OCI-LY7 (cell line): ENCODE measurements at regions not wholly inside any gene's neighbourhood (a gene's known extent, or its start where the extent isn't known, plus 50 kb on each side); places are given as distances from the start of the nearest gene placed in this dataset.

Experiments
- BruUV-seq: library from RNA; stranded (reverse); fragments of 400-500 nt; replicated peaks from 2 replicates; lab custom pipeline; 2021; lab: Mats Ljungman, UMichigan
- CTCF ChIA-PET: fragments of 300-600 bp; sonication (Branson Sonifier 250); formaldehyde crosslinking; loops from one replicate; lab custom pipeline; 2022; ENCODE audit warnings: antibody characterized with exemption; ENCODE audit not compliant: unreplicated experiment; lab: Charles Lee
- POLR2A ChIA-PET: fragments of 300-600 bp; sonication (Branson Sonifier 250); formaldehyde crosslinking; loops from one replicate; lab custom pipeline; 2022; ENCODE audit warnings: antibody characterized with exemption; lab: Charles Lee
- DNase-seq: peaks from one replicate; pipeline ENCODE4 v3.0.0-alpha.2; 2015; ENCODE audit warnings: low spot score
- H2AFZ ChIP-seq: fragments of 200-600 bp; sonication (generic), shearing (Covaris generic); 2 replicates; pipeline ENCODE4 v1.6.1; 2014; ENCODE audit warnings: mild to moderate bottlenecking, antibody characterized with exemption, low read length, moderate library complexity
- H3K27ac ChIP-seq: fragments of 200-600 bp; sonication (generic); 2 replicates; pipeline ENCODE4 v1.5.1; 2014; ENCODE audit warnings: mixed run types, low read depth, mild to moderate bottlenecking, moderate library complexity, low read length, inconsistent platforms; ENCODE audit not compliant: poor library complexity, severe bottlenecking
- H3K36me3 ChIP-seq: fragments of 200-600 bp; sonication (generic); 2 replicates; pipeline ENCODE4 v1.6.1; 2014; ENCODE audit warnings: mild to moderate bottlenecking, antibody characterized with exemption, low read length, moderate library complexity, mixed read lengths; ENCODE audit not compliant: insufficient read depth
- H3K4me1 ChIP-seq: fragments of 200-600 bp; sonication (generic); 2 replicates; pipeline ENCODE4 v1.5.1; 2014; ENCODE audit warnings: mild to moderate bottlenecking, low read length; ENCODE audit not compliant: insufficient read depth, poor library complexity, severe bottlenecking
- H3K4me2 ChIP-seq: fragments of 200-600 bp; sonication (generic); 2 replicates; pipeline ENCODE4 v1.6.1; 2014; ENCODE audit warnings: mild to moderate bottlenecking, low read length
- H3K4me3 ChIP-seq: fragments of 200-600 bp; sonication (generic); 2 replicates; pipeline ENCODE4 v1.5.1; 2014; ENCODE audit warnings: mild to moderate bottlenecking, low read depth, low read length; ENCODE audit not compliant: poor library complexity, severe bottlenecking
- H3K79me2 ChIP-seq: fragments of 200-600 bp; sonication (generic); 2 replicates; pipeline ENCODE4 v1.6.1; 2016; ENCODE audit warnings: low read depth, mild to moderate bottlenecking, low read length, moderate library complexity, mixed read lengths; ENCODE audit not compliant: insufficient read depth
- H3K9me2 ChIP-seq: fragments of 200-600 bp; sonication (generic); 2 replicates; pipeline ENCODE4 v1.6.1; 2016; ENCODE audit warnings: mild to moderate bottlenecking, low read length, mixed read lengths; ENCODE audit not compliant: insufficient read depth
- H3K9me3 ChIP-seq: fragments of 200-600 bp; sonication (generic); 2 replicates; pipeline ENCODE4 v1.6.1; 2014; ENCODE audit warnings: mild to moderate bottlenecking, mixed run types, low read length, mixed read lengths
- H4K20me1 ChIP-seq: fragments of 200-600 bp; sonication (generic); 2 replicates; pipeline ENCODE4 v1.6.1; 2014; ENCODE audit warnings: mild to moderate bottlenecking, antibody characterized with exemption, low read length, moderate library complexity, mixed read lengths; ENCODE audit not compliant: insufficient read depth
- EZH2phosphoT487 ChIP-seq: fragments of 200-600 bp; sonication (generic); IDR thresholded peaks from 2 replicates; pipeline ENCODE4 v1.6.1; 2018; ENCODE audit warnings: low read depth, borderline replicate concordance, mild to moderate bottlenecking, mixed run types, antibody characterized with exemption, low read length, moderate library complexity, mixed read lengths
- intact Hi-C: fragments of 100-400 bp; cut with micrococcal nuclease; formaldehyde crosslinking; loops from one replicate; pipeline ENCODE4 v1.10.0; 2022; ENCODE audit not compliant: unreplicated experiment
- TF ChIP-seq, protein P1 (sequence below): fragments of 200-600 bp; sonication (generic); conservative IDR thresholded peaks from 2 replicates; pipeline ENCODE4 v1.5.1; 2014; ENCODE audit warnings: mild to moderate bottlenecking, antibody characterized with exemption, low read length, moderate library complexity, mixed read lengths

DNA sequence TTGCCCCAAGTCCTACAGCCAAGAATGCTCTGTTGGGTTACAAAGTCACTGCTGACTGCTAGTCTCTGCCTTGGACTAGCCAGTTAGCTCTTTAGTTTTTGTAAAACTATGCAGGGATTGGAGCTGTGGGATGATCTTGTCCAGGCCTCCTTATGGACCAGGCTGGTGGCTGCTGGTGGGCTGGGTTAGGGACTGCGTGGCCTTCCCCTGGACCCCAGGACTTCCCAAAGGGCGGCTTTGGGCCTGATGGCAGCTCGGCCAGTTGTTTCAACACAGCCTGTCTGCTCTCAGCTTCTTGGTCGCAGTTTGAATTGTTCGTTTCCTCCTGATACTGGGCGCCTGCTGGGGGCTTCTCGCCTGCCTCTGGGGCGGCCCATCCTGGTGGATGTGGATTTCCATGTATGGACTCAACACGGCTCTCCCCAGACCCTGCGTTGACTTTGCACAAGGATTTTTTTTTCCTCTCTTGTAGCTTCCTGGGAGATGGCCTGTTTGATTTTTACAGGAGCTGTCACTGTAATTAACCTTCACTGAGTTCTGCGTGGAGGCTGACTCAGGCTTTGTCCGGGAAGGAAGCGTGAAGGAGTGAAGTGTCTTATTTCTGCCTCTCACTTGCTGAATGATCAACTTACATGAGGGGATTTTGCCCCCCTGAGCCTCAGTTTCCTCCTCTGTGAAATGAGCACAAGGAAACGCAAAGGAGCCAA lies 91.9 kb upstream of the NEURL1B start:
- no TSS peak for BruUV-seq
- ChIA-PET POLR2A (no interaction called here), CTCF (no interaction called here)
- Histone ChIP-seq H3K79me2 (no peaks in the 10 kb centered on the region), H2AFZ (no peak overlapping the region), H3K4me3 (no peak overlapping the region), H3K27ac (no peak overlapping the region), H3K4me1 (no peaks in the 10 kb centered on the region), H3K4me2 (no peak overlapping the region), H3K9me3 (no peaks in the 10 kb centered on the region), H4K20me1 (no peaks in the 10 kb centered on the region), H3K9me2 (no peaks in the 10 kb centered on the region), H3K36me3 (no peaks in the 10 kb centered on the region)
- no peak for DNase-seq
- intact Hi-C loops = no loop called here
- TF ChIP-seq EZH2phosphoT487 = no peak
- TF ChIP-seq, protein P1, sequence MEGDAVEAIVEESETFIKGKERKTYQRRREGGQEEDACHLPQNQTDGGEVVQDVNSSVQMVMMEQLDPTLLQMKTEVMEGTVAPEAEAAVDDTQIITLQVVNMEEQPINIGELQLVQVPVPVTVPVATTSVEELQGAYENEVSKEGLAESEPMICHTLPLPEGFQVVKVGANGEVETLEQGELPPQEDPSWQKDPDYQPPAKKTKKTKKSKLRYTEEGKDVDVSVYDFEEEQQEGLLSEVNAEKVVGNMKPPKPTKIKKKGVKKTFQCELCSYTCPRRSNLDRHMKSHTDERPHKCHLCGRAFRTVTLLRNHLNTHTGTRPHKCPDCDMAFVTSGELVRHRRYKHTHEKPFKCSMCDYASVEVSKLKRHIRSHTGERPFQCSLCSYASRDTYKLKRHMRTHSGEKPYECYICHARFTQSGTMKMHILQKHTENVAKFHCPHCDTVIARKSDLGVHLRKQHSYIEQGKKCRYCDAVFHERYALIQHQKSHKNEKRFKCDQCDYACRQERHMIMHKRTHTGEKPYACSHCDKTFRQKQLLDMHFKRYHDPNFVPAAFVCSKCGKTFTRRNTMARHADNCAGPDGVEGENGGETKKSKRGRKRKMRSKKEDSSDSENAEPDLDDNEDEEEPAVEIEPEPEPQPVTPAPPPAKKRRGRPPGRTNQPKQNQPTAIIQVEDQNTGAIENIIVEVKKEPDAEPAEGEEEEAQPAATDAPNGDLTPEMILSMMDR = no peak

DNA sequence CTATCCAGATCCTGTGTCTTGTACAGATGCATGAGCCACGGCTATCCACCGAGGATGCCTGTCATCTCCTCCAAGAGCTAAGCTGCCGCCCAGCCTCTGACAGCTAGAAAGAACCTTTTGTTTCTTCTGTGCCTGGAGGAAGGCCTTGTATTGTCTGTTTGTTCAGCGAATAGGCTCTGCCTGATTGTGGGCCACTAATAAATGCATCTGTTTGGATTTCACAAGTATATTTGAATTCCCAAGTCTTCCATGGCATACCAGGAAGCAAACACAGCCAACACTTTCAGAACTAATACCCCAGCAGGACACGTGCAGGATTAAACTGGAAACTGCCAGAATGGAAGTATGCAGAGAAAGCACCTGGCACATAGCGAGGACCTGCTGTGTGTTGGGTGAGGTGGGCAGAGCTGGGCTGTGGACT lies 92.7 kb upstream of the NEURL1B start:
- ChIA-PET CTCF (no interaction called here), POLR2A (no interaction called here)
- no TSS peak for BruUV-seq
- H3K4me2 ChIP-seq = no peak overlapping the region
- no peaks in the 10 kb centered on the region for H3K9me3 ChIP-seq
- no peaks in the 10 kb centered on the region for H3K9me2 ChIP-seq
- H2AFZ ChIP-seq = no peak overlapping the region
- no peak for DNase-seq
- no peaks in the 10 kb centered on the region for H4K20me1 ChIP-seq
- H3K36me3 ChIP-seq = no peaks in the 10 kb centered on the region
- intact Hi-C loops = no loop called here
- no peak for TF ChIP-seq EZH2phosphoT487
- TF ChIP-seq, protein P1 = no peak
- no peaks in the 10 kb centered on the region for H3K4me1 ChIP-seq
- no peak overlapping the region for H3K4me3 ChIP-seq
- H3K27ac ChIP-seq = no peak overlapping the region
- H3K79me2 ChIP-seq = no peaks in the 10 kb centered on the region

DNA sequence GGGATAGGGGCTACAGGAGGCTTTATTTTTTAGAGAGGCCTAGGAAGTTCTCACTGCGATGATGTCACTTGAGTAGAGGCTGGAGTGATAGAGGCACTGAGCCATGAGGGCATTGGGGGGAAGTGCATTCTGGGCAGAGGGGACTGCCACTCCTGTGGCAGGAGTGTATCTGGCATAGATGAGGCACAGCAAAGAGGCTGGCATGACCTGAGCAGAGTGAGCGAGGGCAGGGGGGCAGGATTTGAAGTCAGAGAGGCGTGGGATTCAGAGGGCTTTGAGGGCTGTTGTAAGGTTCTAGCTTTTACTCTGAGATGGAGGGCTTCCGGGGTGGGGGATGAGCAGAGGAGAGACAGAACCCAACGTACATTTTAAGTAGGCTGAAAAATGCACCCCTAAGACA lies 91.9 kb upstream of the SH3PXD2B start:
- no peaks in the 10 kb centered on the region for H3K9me2 ChIP-seq
- no peak overlapping the region for H2AFZ ChIP-seq
- no peak for DNase-seq
- H4K20me1 ChIP-seq = no peaks in the 10 kb centered on the region
- H3K27ac ChIP-seq = no peak overlapping the region
- H3K9me3 ChIP-seq = no peaks in the 10 kb centered on the region
- H3K36me3 ChIP-seq = no peaks in the 10 kb centered on the region
- TF ChIP-seq, protein P1 = no peak
- TF ChIP-seq EZH2phosphoT487 = no peak
- H3K4me1 ChIP-seq = no peaks in the 10 kb centered on the region
- ChIA-PET POLR2A (no interaction called here), CTCF (no interaction called here)
- no TSS peak for BruUV-seq
- H3K4me3 ChIP-seq = no peak overlapping the region
- H3K79me2 ChIP-seq = no peaks in the 10 kb centered on the region
- intact Hi-C loops = no loop called here
- H3K4me2 ChIP-seq = no peak overlapping the region
